ENCODE measurements at regions not wholly inside any gene's neighbourhood (a gene's known extent, or its start where the extent isn't known, plus 50 kb on each side); places are given as distances from the start of the nearest gene placed in this dataset.

- no peak for TF ChIP-seq CTCF (IDR thresholded peaks at IDR 0.05 in 4 of 5, conservative IDR thresholded peaks at IDR 0.05 in 1 of 5)
- TF ChIP-seq POLR2A (IDR thresholded peaks at IDR 0.05): no peak
These were observed 547.5 kb downstream of the KCNH5 start for GRCh38 chr14:62497708-62498107.
